Upper lobe of right lung (tissue), 1 donor: ENCODE measurements at regions not wholly inside any gene's neighbourhood (a gene's known extent, or its start where the extent isn't known, plus 50 kb on each side); places are given as distances from the start of the nearest gene placed in this dataset.
A peak's percentile ranks its signal among the peaks of the same experiment; 100 is the strongest.

Experiments
- ATAC-seq: fragments of 200-7000 bp; cut with Tn5 transposase; one replicate; pipeline ENCODE4 v1.9.1; 2020; ENCODE audit warnings: mild to moderate bottlenecking, moderate library complexity
- DNase-seq: peaks from one replicate; pipeline ENCODE4 v3.0.0-alpha.2; 2020
- H3K27ac ChIP-seq: fragments of 200-600 bp; one replicate; pipeline ENCODE4 v1.8.0; 2022
- H3K27me3 ChIP-seq: fragments of 200-600 bp; one replicate; pipeline ENCODE4 v1.8.0; 2022; ENCODE audit warnings: mild to moderate bottlenecking
- H3K36me3 ChIP-seq: fragments of 200-600 bp; one replicate; pipeline ENCODE4 v1.8.0; 2022
- H3K4me1 ChIP-seq: fragments of 200-600 bp; one replicate; pipeline ENCODE4 v1.8.0; 2022
- H3K4me3 ChIP-seq: fragments of 200-600 bp; one replicate; pipeline ENCODE4 v1.8.0; 2022; ENCODE audit warnings: mild to moderate bottlenecking
- H3K9me3 ChIP-seq: fragments of 200-600 bp; one replicate; pipeline ENCODE4 v1.8.0; 2022
- CTCF ChIP-seq: fragments of 200-600 bp; IDR thresholded peaks from one replicate; pipeline ENCODE4 v1.8.0; 2022; ENCODE audit warnings: antibody characterized with exemption
- intact Hi-C: fragments of 100-400 bp; cut with DNase I; formaldehyde crosslinking; loops from one replicate; pipeline ENCODE4 v1.11.0; 2022
- donor health status: DM: no; HTN: yes; CAD: no; lungs with severe emphysema.

- Histone ChIP-seq H3K4me3 (no peak overlapping the region), H3K4me1 (peaks cover 3% of the 10 kb centered on the region), H3K36me3 (no peaks in the 10 kb centered on the region), H3K27ac (peak overlapping the region; percentile 13), H3K27me3 (no peaks in the 10 kb centered on the region), H3K9me3 (no peaks in the 10 kb centered on the region)
- ATAC-seq = peak; percentile 65
- DNase-seq = no peak
- intact Hi-C loops = no loop called here
- TF ChIP-seq CTCF = no peak
Measured at GRCh38 chr18:68494802-68495581, 219.9 kb downstream of the TMX3 start.

GRCh38 chr18:68489013-68489792 is 225.7 kb downstream of the TMX3 start:
- DNase-seq (no peak), ATAC-seq (no peak)
- Histone ChIP-seq H3K27me3 (no peaks in the 10 kb centered on the region), H3K27ac (no peak overlapping the region), H3K4me1 (peaks cover under 1% of the 10 kb centered on the region), H3K4me3 (no peak overlapping the region), H3K36me3 (no peaks in the 10 kb centered on the region), H3K9me3 (no peaks in the 10 kb centered on the region)
- TF ChIP-seq CTCF = no peak
- intact Hi-C loops = no loop called here

- H3K9me3 ChIP-seq = no peaks in the 10 kb centered on the region
- ATAC-seq (no peak), DNase-seq (no peak)
- intact Hi-C loops = no loop called here
- no peaks in the 10 kb centered on the region for H3K36me3 ChIP-seq
- no peak overlapping the region for H3K27ac ChIP-seq
- no peaks in the 10 kb centered on the region for H3K4me1 ChIP-seq
- TF ChIP-seq CTCF = no peak
- H3K27me3 ChIP-seq = no peaks in the 10 kb centered on the region
- no peak overlapping the region for H3K4me3 ChIP-seq
Measured at GRCh38 chr18:68484241-68484640, 230.7 kb downstream of the TMX3 start.

- H3K9me3 ChIP-seq = no peaks in the 10 kb centered on the region
- no peak overlapping the region for H3K27ac ChIP-seq
- intact Hi-C loops = no loop called here
- H3K4me1 ChIP-seq = no peaks in the 10 kb centered on the region
- no peaks in the 10 kb centered on the region for H3K36me3 ChIP-seq
- no peak for DNase-seq
- TF ChIP-seq CTCF = no peak
- H3K4me3 ChIP-seq = no peak overlapping the region
- H3K27me3 ChIP-seq = no peaks in the 10 kb centered on the region
- ATAC-seq = no peak
Measured at GRCh38 chr18:68482815-68483214, 232.1 kb downstream of the TMX3 start.

GRCh38 chr18:68480196-68480595 is 234.7 kb downstream of the TMX3 start:
- intact Hi-C loops = no loop called here
- Histone ChIP-seq H3K27ac (no peak overlapping the region), H3K27me3 (no peaks in the 10 kb centered on the region), H3K9me3 (no peaks in the 10 kb centered on the region), H3K4me3 (no peak overlapping the region), H3K36me3 (no peaks in the 10 kb centered on the region), H3K4me1 (no peaks in the 10 kb centered on the region)
- no peak for TF ChIP-seq CTCF
- ATAC-seq (no peak), DNase-seq (no peak)
